Hematopoietic multipotent progenitor cell (in vitro differentiated cells): ENCODE measurements at regions not wholly inside any gene's neighbourhood (a gene's known extent, or its start where the extent isn't known, plus 50 kb on each side); places are given as distances from the start of the nearest gene placed in this dataset.

Source experiments
- DNase-seq, 3 donors: peaks; one replicate each; pipeline ENCODE4 v3.0.0-alpha.2; 2011 to 2015; ENCODE audit warnings: low read depth in 2 of 3, low spot score in 2 of 3

DNA sequence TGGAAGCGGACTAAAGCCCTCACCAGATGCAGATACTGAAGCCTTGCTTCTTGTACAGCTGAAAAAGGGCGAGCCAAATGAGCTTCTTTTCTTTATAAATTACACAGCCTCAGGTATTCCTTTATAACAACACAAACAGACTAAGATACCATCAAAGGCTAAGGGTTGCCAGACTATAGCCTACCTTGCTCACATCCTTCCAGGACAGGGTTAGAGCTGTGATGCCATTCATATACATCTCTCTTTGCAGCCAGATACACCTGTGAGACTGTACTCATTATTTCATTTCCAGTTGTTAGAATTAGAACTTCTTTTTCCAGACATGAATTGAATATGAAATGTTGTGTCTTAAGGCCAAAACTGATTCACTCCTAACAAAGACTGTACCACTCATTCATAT, 262.8 kb upstream of the NR2F2 start:
- DNase-seq, result no peak

DNA sequence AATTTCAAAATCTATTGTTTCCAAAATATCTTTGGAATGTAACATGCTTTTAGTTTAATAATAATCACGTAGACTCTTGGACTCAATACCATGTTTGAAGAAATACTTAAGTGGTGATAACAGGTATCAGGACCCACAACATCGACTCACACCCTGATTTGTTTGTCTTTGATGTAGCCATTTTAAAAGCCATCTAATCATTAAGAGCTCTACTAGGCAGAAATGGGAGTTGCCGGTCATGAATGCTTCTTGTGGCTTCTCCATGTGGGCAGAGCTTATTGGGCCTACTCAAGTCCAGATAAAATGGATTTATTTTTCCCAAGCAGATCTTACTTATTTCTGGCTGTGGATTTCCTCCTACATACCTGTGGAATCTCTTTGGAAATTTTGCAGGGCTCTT, 261.6 kb upstream of the NR2F2 start:
- DNase-seq, result no peak

DNA sequence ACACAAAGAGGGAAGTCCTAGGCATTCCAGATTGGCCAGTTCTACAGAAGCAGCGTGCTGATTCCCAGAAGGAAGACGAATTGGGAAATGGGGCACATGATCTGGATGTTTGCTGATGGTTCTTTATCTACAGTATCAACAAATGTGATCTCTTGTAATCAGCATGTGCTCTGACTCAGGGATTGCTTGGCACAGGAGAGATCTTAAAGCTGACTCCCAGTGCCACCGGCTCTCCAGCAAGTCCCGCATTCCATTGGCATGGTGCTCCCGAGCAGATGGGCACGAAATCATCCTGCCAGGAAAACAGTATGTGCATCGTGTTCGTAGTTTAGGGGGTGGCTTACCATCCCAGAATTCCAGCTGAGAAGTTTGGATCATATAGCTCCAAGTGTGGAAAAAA, 259.9 kb upstream of the NR2F2 start:
- DNase-seq, result no peak

DNA sequence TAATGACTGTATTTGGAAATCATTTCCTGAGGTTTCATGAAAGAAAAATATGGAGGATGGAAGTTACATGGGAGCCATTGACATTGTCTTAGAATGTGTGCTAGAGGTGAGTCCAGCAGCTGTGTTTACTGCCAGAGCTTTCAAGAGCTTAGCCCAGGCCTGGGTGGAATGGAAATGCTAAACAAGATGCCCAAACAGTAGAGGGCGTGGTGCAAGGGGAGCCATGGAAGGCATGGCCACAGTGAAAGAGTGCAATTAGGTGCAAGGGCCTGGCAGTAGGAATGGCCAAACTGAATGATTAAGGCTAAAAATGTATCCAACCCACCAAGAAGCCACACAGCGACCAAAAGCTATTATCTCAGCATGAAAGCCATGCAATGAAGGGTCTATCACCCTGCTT, 257.7 kb upstream of the NR2F2 start:
- DNase-seq, result no peak

- no peak for DNase-seq
Observed at GRCh38 chr15:96073908-96074307, 256.6 kb upstream of the NR2F2 start.

DNA sequence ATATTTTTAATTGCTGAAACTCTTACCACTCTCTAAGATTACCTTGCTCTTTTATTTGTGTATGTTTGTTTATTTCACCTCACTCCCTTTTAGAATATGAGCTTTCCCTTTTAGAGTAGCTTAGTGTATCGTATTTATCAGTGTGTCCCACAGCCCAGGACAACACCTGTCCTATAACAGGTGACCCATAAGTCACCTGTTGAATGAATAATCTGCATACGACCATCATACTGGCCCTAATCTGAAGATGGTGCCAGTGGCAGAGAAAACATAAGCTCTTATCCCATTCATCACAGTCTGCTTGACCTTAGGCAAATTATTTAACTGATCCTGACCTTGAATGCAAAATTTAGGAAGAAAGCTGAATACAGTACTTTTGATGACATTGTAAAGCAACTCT, 254.6 kb upstream of the NR2F2 start:
- no peak for DNase-seq

DNA sequence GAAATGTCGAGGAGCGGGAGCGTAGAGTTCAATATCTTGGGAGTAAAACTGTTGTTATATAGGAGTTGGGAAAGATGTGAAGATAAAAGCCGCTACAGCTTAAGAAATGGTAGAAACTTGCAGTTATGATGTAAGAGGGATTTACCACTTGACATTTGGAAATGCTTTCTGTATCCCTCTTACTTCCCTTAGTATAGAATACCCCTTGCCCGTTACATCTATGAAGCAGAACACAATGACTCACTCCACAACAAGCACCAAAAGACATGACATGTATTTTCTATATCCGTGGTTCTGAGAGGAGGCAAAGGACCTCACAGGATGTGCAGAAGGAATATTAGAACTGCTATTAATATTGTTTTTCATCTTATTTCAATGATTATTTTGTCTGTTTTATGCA, 254.2 kb upstream of the NR2F2 start:
- no peak for DNase-seq

DNA sequence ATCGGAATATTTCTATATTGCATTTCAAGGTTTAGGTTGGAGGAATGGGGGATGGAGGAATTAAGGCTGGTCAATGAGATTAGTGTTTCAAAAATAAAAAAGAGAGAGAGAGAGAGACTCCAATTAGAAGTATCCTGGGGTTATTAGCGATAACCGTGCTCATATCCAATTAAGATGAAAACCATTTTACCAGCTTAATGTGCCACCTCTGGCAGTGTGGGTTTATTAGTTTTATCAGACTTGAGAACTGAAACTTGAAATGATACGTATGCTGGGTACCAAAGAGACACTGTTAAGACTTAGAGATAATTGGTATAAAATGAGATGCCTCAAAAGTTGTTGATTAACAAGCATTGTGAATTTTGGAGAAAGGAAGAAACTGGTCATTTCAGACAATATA, 251.5 kb upstream of the NR2F2 start:
- no peak for DNase-seq

GRCh38 chr15:96079882-96080281, 250.6 kb upstream of the NR2F2 start:
- no peak for DNase-seq

DNA sequence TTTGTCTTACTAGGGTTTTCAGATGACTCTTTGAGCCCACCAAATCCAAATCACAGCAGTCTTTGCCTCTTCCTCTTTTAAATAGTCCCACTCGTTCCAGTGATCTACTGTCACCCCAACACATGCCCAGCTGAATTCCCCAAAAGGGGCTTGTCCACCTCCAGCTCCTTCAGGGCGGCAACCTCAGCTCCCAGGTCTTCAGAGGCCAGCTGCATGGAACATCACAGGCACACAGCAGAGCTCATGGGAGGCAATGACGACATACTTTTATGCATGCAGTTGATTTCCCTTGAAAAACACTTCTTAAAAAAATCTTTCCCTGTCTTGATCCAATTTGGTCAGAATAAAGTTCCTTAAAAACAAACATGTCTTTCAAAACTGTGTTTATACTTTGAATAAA, 244.3 kb upstream of the NR2F2 start:
- DNase-seq, result no peak

DNA sequence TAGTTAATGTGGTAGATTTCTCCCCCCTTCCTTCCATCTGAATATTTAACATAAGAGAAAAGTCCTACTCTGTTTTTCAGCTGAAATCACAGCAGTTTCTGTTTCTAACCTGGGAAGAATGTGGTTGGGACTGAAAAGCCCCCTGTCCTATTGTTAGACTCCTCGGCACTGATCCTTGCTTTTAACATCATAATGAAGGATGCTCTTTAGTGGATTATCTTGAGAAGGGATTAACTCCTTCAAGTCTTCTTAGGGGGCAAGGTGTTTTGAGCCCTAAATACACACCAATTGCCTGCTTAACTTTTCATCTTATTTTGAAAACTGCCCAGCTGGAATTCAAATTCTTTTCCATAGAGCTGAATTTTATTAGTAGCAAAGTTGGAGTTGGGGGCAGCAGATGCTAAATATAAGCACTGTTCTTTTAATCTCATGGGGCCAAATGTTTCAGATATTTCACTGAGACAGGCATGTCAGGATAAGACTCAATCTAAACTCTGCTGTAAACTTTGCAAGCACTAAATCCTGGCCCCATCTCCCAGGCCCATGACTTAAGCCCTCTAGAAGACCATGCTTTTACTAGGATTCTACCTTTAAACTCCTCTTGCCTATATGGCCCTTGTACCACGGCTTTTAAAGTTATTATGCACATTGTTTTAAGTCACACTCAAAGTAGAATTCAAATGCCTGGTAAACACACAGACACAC, 243.2 kb upstream of the NR2F2 start:
- DNase-seq, result no peak

DNA sequence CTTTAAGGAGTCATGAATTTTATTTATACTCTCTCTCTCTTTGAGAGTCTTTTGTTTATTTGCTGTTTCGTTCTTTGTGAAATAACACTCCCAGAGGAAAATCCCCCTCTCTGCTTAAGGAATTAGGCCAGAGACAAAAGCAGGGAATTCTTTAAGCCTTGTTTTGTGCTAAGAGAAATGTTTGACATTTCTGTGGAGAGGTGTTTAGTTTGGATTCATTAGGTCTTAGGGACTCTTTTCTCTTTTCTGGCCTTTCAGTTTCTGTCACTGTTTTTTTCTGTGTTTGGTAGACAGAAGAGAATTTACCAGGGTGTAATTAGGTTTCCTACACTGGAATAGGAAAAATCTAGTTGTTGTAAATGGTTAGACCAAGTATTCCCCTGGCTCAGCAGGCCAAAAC, 241.8 kb upstream of the NR2F2 start:
- DNase-seq, result no peak

DNA sequence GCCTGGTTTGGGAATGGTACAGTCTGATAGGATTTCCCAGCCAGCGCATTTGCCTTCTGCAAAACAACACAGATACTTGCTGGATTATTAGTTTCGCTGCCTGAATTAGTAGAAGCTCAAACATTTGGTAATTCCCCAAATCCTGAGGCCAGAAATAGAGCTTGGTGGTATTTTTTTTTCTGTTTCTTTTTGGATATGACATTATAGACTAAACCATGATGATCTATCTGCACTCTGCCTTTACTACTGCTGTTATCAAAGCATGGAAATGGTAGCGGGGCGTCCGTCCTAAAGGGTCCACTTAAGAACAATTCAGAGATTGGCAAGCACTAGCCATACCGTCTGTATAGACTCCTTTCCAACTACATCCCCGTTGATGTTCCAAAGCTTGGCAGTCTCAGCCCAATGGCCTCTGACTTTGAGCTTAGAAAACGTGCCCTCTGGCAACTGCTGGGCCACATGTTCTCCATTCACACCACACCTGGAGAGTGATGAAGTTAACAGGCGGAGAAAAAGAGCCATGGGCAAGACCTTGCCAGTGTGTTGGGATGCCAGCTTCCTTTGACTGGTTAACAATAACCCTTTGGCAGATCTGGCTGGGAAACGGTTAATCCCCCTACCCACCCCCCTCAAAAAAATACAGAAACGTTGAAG, 241.0 kb upstream of the NR2F2 start:
- DNase-seq, result no peak

DNA sequence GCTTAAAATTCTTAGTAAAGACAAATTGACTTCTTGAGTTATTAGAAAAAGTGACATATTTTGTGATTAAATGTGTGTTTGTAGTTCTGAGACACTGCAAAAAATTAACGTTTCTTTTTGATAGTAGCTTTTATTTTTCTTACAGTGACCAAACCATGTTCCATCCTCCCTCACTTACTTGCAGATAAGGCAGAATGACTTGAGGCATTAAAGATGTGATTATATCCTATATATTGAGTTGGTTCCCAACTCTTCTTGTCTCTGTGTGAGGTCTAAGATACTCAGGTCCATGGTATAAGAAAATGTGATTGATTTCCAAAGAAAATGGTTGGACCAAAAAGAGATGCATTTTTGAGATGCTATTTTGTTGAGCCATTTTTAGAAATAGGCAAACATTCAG, 238.3 kb upstream of the NR2F2 start:
- no peak for DNase-seq

GRCh38 chr15:96093063-96093462, 237.4 kb upstream of the NR2F2 start:
- DNase-seq, result no peak

- DNase-seq, result no peak
Observed at GRCh38 chr15:96097661-96098060, 232.8 kb upstream of the NR2F2 start.

GRCh38 chr15:96102631-96103030, 227.9 kb upstream of the NR2F2 start:
- no peak for DNase-seq

- DNase-seq, result no peak
Observed at GRCh38 chr15:96106181-96106580, 224.3 kb upstream of the NR2F2 start.

DNA sequence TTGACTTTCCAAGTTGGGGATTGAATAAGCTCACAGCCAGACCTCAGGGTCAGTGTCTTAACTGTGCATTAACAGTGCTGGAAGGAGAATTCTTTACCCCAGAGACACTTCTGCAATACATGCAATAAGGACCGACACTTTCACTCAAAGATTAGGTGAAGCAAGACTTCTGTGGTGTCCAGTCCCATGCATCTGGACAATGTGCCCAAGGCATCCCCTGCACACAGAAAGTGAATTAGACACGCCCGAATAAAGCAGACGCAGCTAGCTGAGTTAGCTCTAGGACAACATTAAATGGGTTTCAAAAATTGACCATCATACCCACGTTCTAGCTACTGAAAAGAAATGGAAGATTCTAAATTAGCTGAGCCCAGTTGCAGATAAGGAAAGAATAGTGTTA, 223.9 kb upstream of the NR2F2 start:
- no peak for DNase-seq

DNA sequence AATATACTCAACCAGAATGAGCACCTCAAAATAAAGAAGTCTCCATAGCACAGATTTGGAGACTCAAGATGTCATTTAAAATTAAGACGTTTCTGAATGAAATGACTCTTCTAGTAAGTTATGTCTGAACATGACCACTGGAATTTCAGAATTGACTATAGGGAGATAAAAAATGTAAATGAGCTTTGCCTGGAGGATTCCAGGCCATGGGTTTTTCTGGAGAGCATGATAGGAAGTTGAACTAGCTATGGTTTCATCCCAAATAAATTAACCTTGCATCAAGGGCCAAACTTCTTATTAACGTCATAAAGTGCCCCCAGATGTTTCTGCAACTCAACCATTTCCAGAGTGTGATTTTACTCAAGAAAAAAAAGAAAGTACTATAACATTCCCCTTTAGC, 222.6 kb upstream of the NR2F2 start:
- DNase-seq, result no peak

DNA sequence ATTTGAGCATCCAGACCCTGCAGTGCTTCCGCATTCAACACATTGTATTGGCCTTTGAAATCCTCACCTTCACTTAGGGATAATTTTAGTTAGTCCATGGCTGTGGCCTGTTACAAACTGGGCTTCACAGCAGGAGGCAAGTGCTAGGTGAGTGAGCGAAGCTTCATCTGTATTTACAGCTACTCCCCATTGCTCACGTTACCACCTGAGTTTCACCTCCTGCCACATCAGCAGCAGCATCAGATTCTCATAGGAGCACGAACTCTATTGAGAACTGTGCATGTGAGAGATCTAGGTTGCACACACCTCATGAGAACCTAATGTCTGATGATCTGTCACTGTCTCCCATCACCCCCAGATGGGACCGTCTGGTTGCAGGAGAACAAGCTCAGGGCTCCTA, 222.1 kb upstream of the NR2F2 start:
- DNase-seq, result no peak

DNA sequence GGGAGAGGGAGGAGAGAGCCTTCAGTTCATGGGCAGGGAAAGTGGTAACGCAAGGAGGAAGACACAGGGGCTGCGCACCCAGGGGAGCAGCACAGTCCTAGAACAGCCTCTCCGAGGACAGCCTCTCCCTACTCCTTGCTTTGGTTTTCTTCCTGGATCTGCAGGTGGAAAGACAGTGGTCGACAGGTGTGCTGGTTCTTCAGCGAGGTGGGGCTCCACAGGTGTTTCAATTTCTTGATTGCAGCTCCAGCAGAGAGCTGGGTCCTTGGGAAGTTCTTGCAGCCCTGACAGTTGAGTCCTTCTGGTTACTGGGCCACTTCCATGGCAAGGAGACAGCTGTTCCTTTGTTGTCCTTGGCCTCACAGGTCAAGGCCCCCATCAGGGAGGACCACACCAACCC, 220.7 kb upstream of the NR2F2 start:
- no peak for DNase-seq

GRCh38 chr15:96112018-96112417, 218.5 kb upstream of the NR2F2 start:
- no peak for DNase-seq
